Esophagus muscularis mucosa (tissue), 4 donors: ENCODE measurements at regions not wholly inside any gene's neighbourhood (a gene's known extent, or its start where the extent isn't known, plus 50 kb on each side); places are given as distances from the start of the nearest gene placed in this dataset.
A peak's percentile ranks its signal among the peaks of the same experiment; 100 is the strongest.
"Not testable (repeated sequence)": the region's sequence is repeated elsewhere in the genome, so short reads cannot be mapped to it uniquely, and the experiment has no call there.

ENCODE experiments used
- DNase-seq: peaks from one replicate; pipeline ENCODE4 v3.0.0-alpha.2; 2017; ENCODE audit errors: extremely low spot score
- H3K27ac ChIP-seq, 4 donors: fragments of 200-600 bp; sonication (generic); replicated peaks in 1 of 4; 1 replicate in 3 of 4; 2 replicates in 1 of 4; pipeline ENCODE4 v1.5.1; 2016 to 2019; ENCODE audit warnings: mild to moderate bottlenecking in 1 of 4
- H3K27me3 ChIP-seq, 4 donors: fragments of 200-600 bp; sonication (generic); one replicate each; pipeline versions ENCODE4 v1.5.1 to v1.6.0; 2016 to 2019
- H3K36me3 ChIP-seq, 4 donors: fragments of 200-600 bp; sonication (generic); one replicate each; pipeline ENCODE4 v1.5.1; 2016 to 2019
- H3K4me1 ChIP-seq, 4 donors: fragments of 200-600 bp; sonication (generic); one replicate each; pipeline ENCODE4 v1.5.1; 2016 to 2019
- H3K4me3 ChIP-seq, 4 donors: fragments of 200-600 bp; sonication (generic); 1 replicate in 2 of 4; 2 replicates in 2 of 4; pipeline ENCODE4 v1.5.1; 2016 to 2019; ENCODE audit warnings: mild to moderate bottlenecking in 4 of 4, moderate library complexity in 1 of 4
- H3K9me3 ChIP-seq, 4 donors: fragments of 200-600 bp; sonication (generic); 1 replicate in 3 of 4; 2 replicates in 1 of 4; pipeline ENCODE4 v1.5.1; 2016 to 2019
- CTCF ChIP-seq, 3 experiments: fragments of 200-600 bp in 2 of 3; fragments of 450-650 bp in 1 of 3; sonication (generic) in 2 of 3; IDR thresholded peaks; one replicate each; pipeline ENCODE4 v1.5.1; 2017 to 2019; ENCODE audit warnings: antibody characterized with exemption in 3 of 3, mild to moderate bottlenecking in 2 of 3, moderate library complexity in 1 of 3
- EP300 ChIP-seq: sonication (generic); formaldehyde crosslinking; IDR thresholded peaks from one replicate; pipeline ENCODE4 v1.6.1; 2017; ENCODE audit warnings: antibody characterized with exemption
- POLR2A ChIP-seq: fragments of 450-650 bp; IDR thresholded peaks from one replicate; pipeline ENCODE4 v1.6.1; 2017; ENCODE audit warnings: antibody characterized with exemption, moderate library complexity, mild to moderate bottlenecking, low read depth
- POLR2AphosphoS5 ChIP-seq, 2 donors: sonication (generic); formaldehyde crosslinking; IDR thresholded peaks; one replicate each; pipeline ENCODE4 v1.6.1; 2017; ENCODE audit warnings: antibody characterized with exemption in 2 of 2
- WGBS: methylation state at CpG from one replicate; pipeline ENCODE4 v1.1.5; 2018; 5-methylcytosine and 5-hydroxymethylcytosine counted together
- intact Hi-C: fragments of 100-400 bp; cut with DNase I; formaldehyde crosslinking; loops from one replicate; pipeline ENCODE4 v1.15.1; 2023

GRCh38 chr4:18695733-18696527 lies 674.4 kb upstream of the LCORL start:
- Histone ChIP-seq H3K4me1 (no peaks in the 10 kb centered on the region), H3K4me3 (no peak overlapping the region), H3K36me3 (no peaks in the 10 kb centered on the region), H3K9me3 (no peaks in the 10 kb centered on the region), H3K27ac (no peak overlapping the region), H3K27me3 (no peaks in the 10 kb centered on the region)
- intact Hi-C loops = loop anchor here (10.0 kb wide), 1 partner anchor 1549 kb away; no protein-coding TSS in a partner anchor
- 91% methylated on average over 18 of the region's 18 CpGs for WGBS
- no peak for DNase-seq
- TF ChIP-seq POLR2AphosphoS5 (IDR thresholded peaks at IDR 0.05) = no peak

- H3K9me3 ChIP-seq = no peaks in the 10 kb centered on the region
- whole genome bisulfite sequencing = 62% methylated on average over 8 of the region's 9 CpGs
- DNase-seq = no peak
- intact Hi-C loops = loop anchor here (10.0 kb wide), 1 partner anchor 1553 kb away; no protein-coding TSS in a partner anchor
- H3K27me3 ChIP-seq = no peaks in the 10 kb centered on the region
- no peak overlapping the region for H3K4me3 ChIP-seq
- H3K36me3 ChIP-seq = no peaks in the 10 kb centered on the region
- TF ChIP-seq POLR2AphosphoS5 (IDR thresholded peaks at IDR 0.05) (no peak), CTCF (IDR thresholded peaks at IDR 0.05) (no peak), EP300 (no peak)
- peaks cover 0 to 14% (median 9%) of the 10 kb centered on the region in 4 donors for H3K4me1 ChIP-seq
- H3K27ac ChIP-seq = no peak overlapping the region
Measured at GRCh38 chr4:18691431-18692200, 670.1 kb upstream of the LCORL start.

DNA sequence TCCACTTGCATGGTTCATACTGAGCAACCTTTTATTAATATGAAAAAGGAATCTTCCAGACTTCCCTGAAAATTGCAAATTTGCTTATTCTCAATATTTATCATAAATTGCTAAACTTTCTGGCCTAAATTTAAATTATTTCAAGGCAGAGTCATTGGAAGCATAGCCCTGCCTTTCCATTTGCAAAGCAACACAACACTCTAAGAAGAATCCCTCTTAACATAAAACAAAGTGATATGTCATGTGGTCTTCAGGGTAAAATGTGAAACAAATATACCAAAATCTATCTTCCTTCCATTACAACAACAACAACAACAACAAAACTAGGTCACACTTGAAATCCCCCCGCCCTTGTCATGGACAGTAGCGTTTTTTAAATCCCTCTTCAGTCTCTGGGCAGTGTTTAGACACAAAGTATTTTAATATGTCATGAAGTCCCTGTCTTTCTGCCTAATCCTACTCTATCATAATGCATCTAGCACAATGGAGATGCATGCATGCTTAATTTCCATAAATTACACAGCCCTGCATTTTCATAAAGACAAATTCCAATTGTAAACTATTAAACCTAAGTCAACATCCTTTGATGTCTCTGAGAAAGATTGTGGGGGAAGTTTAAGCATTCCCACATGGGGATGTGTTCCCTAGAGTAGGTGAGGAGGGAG lies 668.9 kb upstream of the LCORL start:
- no peak for DNase-seq
- intact Hi-C loops = loop anchor here (10.0 kb wide), 1 partner anchor 1554 kb away; no protein-coding TSS in a partner anchor
- Histone ChIP-seq H3K27me3 (no peaks in the 10 kb centered on the region), H3K36me3 (no peaks in the 10 kb centered on the region), H3K9me3 (no peaks in the 10 kb centered on the region), H3K4me1 (peaks cover 0 to 22% (median 16%) of the 10 kb centered on the region in 4 donors), H3K4me3 (no peak overlapping the region), H3K27ac (no peak overlapping the region)
- WGBS = 90% methylated on average over 2 of the region's 2 CpGs
- TF ChIP-seq CTCF (IDR thresholded peaks at IDR 0.05) (no peak), EP300 (no peak), POLR2A (no peak), POLR2AphosphoS5 (IDR thresholded peaks at IDR 0.05) (no peak)

- H3K27me3 ChIP-seq = no peaks in the 10 kb centered on the region
- intact Hi-C loops = loop anchor here (10.0 kb wide), 1 partner anchor 1555 kb away; no protein-coding TSS in a partner anchor
- H3K4me1 ChIP-seq = peaks cover 0 to 22% (median 16%) of the 10 kb centered on the region in 4 donors
- no peaks in the 10 kb centered on the region for H3K9me3 ChIP-seq
- no peak for DNase-seq
- TF ChIP-seq CTCF (IDR thresholded peaks at IDR 0.05) = peak; percentile 70 to 86 (median 82)
- TF ChIP-seq EP300 = no peak
- H3K4me3 ChIP-seq = no peak overlapping the region
- H3K27ac ChIP-seq = no peak overlapping the region
- no peaks in the 10 kb centered on the region for H3K36me3 ChIP-seq
- WGBS = 6% methylated on average over 7 of the region's 7 CpGs
Measured at GRCh38 chr4:18689308-18690115, 668.0 kb upstream of the LCORL start.

DNA sequence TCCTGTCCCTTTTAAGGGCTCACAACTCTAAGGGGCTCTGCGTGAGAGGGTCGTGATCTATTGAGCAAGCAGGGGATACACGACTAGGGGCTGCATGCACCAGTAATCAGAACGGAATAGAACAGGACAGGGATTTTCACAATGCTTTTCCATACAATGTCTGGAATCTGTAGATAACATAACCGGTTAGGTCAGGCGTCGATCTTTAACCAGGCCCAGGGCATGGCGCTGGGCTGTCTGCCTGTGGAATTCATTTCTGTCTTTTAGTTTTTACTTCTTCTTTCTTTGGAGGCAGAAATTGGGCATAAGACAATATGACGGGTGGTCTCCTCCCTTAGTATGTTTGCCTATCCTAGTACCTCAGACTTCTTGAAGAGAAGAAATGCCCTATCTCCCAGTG lies 666.8 kb upstream of the LCORL start:
- H3K36me3 ChIP-seq, intact Hi-C loops, DNase-seq, H3K27me3 ChIP-seq, H3K27ac ChIP-seq, H3K4me3 ChIP-seq, H3K9me3 ChIP-seq: not testable (repeated sequence)
- WGBS = 90% methylated on average over 9 of the region's 9 CpGs
- peaks cover 0 to 22% (median 16%) of the 10 kb centered on the region in 4 donors for H3K4me1 ChIP-seq
